OCI-LY7 (cell line): ENCODE measurements at regions not wholly inside any gene's neighbourhood (a gene's known extent, or its start where the extent isn't known, plus 50 kb on each side); places are given as distances from the start of the nearest gene placed in this dataset.
"Not testable (repeated sequence)": the region's sequence is repeated elsewhere in the genome, so short reads cannot be mapped to it uniquely, and the experiment has no call there.

Experiments used
- EZH2phosphoT487 ChIP-seq: fragments of 200-600 bp; sonication (generic); IDR thresholded peaks from 2 replicates; pipeline ENCODE4 v1.6.1; 2018; ENCODE audit warnings: low read depth, borderline replicate concordance, mild to moderate bottlenecking, mixed run types, antibody characterized with exemption, low read length, moderate library complexity, mixed read lengths
- TF ChIP-seq, protein P1 (sequence below): fragments of 200-600 bp; sonication (generic); conservative IDR thresholded peaks from 2 replicates; pipeline ENCODE4 v1.5.1; 2014; ENCODE audit warnings: mild to moderate bottlenecking, antibody characterized with exemption, low read length, moderate library complexity, mixed read lengths

GRCh38 chr22:11370311-11370710 is 4157.7 kb upstream of the OR11H1 start:
- TF ChIP-seq, protein P1, sequence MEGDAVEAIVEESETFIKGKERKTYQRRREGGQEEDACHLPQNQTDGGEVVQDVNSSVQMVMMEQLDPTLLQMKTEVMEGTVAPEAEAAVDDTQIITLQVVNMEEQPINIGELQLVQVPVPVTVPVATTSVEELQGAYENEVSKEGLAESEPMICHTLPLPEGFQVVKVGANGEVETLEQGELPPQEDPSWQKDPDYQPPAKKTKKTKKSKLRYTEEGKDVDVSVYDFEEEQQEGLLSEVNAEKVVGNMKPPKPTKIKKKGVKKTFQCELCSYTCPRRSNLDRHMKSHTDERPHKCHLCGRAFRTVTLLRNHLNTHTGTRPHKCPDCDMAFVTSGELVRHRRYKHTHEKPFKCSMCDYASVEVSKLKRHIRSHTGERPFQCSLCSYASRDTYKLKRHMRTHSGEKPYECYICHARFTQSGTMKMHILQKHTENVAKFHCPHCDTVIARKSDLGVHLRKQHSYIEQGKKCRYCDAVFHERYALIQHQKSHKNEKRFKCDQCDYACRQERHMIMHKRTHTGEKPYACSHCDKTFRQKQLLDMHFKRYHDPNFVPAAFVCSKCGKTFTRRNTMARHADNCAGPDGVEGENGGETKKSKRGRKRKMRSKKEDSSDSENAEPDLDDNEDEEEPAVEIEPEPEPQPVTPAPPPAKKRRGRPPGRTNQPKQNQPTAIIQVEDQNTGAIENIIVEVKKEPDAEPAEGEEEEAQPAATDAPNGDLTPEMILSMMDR: not testable (repeated sequence)
- TF ChIP-seq EZH2phosphoT487: not testable (repeated sequence)
